ENCODE measurements at regions not wholly inside any gene's neighbourhood (a gene's known extent, or its start where the extent isn't known, plus 50 kb on each side); places are given as distances from the start of the nearest gene placed in this dataset.
A peak's percentile ranks its signal among the peaks of the same experiment; 100 is the strongest.
"Not testable (repeated sequence)": the region's sequence is repeated elsewhere in the genome, so short reads cannot be mapped to it uniquely, and the experiment has no call there.

- DNase-seq (ENCODE audit: low read depth) = no peak
Observed at GRCh38 chr7:68088879-68089278, 1092.2 kb downstream of the TYW1 start.

DNA sequence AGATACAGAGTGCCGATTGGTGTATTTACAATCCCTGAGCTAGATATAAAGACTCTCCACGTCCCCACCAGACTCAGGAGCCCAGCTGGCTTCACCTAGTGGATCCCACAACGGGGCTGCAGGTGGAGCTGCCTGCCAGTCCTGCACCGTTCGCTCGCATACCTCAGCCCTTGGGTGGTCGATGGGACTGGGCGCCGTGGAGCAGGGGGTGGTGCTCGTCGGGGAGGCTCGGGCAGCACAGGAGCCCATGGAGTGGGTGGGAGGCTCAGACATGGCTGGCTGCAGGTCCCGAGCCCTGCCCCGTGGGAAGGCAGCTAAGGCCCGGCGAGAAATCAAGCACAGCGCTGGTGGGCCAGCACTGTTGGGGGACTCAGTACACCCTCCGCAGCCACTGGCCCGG, 1093.6 kb downstream of the TYW1 start:
- not testable (repeated sequence) for DNase-seq (ENCODE audit: low read depth)

DNA sequence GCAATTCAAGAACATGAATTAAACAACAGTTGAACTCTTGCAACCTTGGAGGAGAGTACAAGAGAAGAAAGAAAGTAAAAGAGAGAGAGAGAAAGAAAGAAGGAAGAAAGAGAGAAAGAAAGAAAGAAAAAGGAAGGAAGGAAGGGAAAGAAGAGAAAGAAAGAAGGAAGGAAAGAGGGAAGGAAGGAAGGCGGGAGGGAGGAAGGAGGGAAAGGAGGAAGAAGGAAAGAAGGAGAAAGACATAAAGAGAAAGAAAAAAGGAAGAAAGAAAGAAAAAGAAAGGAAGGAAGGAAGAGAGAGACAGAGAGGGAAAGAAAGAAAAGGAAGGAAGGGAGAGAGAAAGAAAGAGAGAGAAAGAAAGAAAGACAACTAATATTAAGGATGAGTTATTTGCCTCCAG, 1106.7 kb downstream of the TYW1 start:
- DNase-seq (ENCODE audit: low read depth) = no peak

DNA sequence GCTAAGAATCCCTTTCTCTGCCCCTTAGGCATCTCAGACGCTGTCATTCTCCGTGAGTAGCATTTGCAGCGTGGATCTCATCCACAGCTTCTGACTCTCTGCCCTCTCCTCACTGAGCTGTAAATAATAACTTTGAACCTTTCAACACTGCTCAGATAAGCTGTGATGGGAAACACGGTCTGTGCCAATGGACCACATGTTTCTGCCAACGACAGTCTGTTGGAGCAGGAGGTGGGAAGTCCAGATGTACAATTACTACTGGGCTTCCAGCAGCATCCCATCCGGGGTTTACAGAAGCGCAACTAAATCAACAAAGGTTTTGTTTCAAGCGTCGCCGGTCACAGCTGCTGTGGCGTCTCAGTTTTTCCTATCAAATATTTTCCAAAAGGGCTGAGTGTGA, 1110.6 kb downstream of the TYW1 start:
- no peak for DNase-seq (ENCODE audit: low read depth)

GRCh38 chr7:68107968-68108367, 1111.3 kb downstream of the TYW1 start:
- no peak for DNase-seq (ENCODE audit: low read depth)

DNA sequence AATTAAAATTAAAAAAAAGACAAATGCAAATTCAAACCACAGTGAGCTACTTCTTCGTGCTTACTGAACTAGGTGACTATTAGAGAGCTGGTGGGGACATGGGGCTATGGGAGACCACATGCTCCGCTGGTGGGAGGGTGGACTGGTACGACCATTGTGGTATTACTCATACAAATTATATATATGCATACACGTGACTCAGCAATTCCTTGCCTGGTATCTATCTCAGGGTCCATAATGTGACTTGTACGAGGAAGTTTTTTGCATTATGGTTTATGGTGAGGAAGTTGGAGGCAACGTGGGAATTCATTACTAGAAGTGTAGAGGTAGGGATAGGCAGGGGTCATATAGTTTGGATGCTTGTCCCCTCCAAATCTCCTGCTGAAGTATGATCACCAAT, 1112.7 kb downstream of the TYW1 start:
- DNase-seq (ENCODE audit: low read depth) = no peak

DNA sequence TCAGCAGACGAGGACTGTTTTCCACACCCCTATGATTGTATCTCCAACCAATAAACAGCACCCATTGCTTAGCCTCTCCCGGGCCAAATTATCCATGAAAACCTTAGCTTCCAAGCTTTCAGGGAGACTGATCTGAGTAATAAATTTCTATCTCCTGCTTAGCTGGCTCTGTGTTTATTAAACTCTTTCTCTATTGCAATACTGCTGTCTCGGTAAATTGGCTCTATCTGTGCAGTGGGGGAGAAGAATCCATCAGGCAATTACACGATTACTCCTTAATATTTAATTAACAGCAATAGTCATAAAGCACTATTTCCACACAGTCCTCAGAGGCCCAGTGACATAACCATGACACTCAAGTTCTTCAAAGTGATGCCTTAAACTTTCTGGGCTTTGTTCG, 1122.8 kb downstream of the TYW1 start:
- no peak for DNase-seq (ENCODE audit: low read depth)

DNA sequence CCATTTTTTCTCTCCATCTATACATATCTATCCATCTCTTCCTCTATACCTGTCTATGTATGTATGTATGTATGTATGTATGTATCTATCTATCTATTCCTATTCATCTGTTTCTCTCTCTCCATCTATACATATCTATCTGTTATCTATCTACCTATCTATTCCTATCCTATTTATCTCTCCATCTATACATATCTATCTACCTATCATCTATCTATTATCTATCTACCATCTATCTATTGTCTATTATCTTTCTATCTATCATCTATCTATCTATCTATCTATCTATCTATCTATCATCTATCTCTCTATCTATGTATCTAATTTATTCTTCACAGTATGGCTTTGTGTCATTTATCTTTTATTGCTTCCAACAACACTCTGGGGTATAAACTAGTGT, 1124.4 kb downstream of the TYW1 start:
- no peak for DNase-seq (ENCODE audit: low read depth)

DNA sequence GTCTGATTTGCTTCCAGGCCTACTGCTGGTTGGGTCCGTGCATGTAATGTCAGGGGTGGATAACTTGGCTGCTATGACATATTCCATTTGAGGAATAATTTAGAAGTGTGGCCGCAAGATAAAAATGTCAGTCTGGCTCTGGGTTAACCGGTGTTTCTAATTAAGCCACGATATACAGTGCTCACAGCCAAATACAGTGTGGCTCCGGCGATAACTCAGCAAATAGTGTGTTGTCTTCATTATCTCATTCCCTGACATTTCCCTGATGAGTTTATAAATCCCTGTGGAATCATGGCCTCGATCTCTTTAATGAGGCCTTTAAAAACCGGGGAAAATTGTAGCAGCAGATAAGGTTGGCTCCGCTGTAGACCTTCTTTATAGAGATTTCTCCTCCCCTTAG, 1125.0 kb downstream of the TYW1 start:
- no peak for DNase-seq (ENCODE audit: low read depth)

GRCh38 chr7:68122801-68123200, 1126.2 kb downstream of the TYW1 start:
- no peak for DNase-seq (ENCODE audit: low read depth)

DNA sequence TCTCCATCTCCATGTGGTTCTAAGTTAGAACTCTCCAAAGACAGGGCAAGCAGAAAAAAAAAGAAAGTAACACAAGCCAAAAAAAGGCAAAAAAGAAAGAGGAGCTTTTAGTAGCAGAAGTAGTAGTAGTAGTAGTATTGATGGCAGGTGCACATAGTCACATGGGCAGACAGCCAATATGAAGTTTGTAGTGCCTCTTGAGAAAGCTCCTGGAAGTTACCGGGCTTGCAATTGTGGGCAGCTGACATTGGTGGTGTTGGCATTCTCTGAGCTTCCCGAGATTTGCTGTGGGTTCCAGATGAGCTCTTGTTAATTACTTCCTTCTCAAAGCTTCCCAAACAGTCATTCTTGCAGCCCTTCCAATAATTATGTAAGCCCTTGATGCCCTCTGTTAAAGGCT, 1128.5 kb downstream of the TYW1 start:
- no peak for DNase-seq (ENCODE audit: low read depth)

GRCh38 chr7:68133045-68133444, 1136.4 kb downstream of the TYW1 start:
- no peak for DNase-seq (ENCODE audit: low read depth)

GRCh38 chr7:68143345-68143744, 1146.7 kb downstream of the TYW1 start:
- no peak for DNase-seq (ENCODE audit: low read depth)

DNA sequence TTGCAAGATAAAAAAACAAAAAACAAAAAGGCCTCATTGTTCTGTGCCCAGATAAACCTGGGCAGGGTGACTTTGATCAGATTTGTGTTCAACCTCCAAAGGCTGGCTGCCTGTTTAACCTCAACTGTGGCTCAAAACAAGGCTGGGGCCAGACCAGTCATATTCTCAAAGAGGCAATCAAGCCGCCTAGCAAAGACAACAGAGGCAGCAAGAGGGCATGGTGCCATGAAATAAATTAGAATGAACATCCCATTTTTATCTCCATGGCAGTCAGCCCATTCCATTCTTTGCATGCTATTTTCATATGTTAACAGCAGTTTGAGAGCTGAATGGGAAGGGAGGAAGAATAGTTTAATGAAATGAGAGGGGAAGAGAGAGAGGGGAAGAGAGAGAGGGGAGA, 1150.3 kb downstream of the TYW1 start:
- no peak for DNase-seq (ENCODE audit: low read depth)

- DNase-seq (ENCODE audit: low read depth) = no peak
Observed at GRCh38 chr7:68147614-68148238, 1151.1 kb downstream of the TYW1 start.

DNA sequence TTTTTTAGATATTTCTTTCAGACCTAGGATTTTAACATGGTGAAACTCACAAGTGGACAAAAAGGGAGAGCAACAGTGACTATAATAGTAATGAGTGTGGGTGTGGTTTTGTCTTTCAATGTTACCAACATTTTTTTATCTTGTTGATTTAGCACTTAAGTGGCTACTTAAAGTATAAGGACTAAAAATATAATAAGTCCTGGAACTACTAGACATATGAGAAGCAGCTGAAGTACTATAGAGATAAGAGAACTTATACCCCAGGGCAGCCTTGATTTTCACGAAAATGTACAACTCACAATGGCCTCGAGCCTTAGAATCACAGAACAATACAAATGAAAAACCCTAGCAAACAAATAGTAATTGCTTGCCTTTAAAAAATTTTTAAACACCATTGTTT, 1151.8 kb downstream of the TYW1 start:
- DNase-seq (ENCODE audit: low read depth) = no peak

GRCh38 chr7:68152205-68152604, 1155.6 kb downstream of the TYW1 start:
- DNase-seq (ENCODE audit: low read depth) = no peak

DNA sequence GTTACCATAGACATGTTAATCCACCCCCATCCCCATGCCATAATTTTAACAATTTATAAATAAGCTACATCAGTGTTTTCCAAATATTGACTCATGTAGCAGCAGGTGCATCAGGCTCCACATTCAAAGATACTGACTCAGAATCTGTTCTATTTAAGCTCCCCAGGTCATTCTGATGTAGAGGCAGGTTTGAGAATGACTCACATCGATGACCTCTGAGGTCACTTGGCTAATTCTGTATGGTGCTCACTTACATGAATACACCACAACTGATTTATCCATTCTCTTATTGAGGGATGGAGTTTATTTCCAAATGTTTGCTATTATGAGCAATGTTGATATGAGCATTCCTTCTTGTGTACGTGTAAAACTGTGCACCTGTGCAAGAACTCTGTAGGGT, 1159.0 kb downstream of the TYW1 start:
- no peak for DNase-seq (ENCODE audit: low read depth)

DNA sequence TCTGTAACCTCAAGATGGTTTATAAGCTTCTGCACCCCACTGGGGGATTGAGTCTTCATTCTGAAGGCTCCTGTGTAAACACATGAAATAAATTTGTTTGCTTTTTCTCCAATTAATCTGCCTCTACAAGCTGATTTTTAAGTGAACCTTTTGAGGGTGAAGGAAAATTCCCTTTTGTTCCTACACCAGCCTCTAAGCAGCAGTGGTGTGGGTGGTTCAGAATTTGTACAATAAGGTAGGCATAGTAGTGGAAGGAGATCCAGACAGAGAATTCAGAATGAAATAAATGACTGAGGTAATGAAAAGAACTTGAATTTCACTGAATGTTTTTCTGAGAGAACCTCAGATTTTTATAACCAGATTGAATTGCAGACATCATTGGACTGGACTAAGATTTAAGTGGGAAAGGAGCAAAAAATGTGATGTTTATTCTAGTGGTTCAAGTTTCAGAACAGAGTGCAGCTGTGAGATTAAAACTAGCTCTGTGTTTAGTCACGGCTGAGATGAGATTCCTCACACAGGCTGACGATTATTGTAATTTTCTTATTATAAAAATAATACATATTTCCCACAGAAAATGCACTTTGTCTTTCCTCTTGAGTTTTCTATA, 1162.2 kb downstream of the TYW1 start:
- no peak for DNase-seq (ENCODE audit: low read depth)

DNA sequence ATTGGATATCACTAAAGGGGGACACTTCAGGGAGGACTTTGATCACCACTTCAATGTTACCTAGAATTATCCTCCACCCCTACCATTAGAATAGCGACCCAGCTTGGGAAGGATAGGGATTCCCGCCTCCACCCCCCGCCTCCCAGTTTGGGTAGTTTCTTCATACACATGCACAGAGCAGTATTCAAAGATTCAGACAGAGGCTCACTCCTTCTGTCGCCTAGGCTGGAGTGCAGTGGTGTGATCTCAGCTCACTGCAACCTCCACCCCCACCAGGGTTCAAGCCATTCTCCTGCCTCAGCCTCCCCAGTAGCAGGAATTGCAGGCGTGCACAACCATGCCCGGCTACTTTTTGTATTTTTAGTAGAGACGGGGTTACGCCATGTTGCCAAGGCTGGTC, 1166.1 kb downstream of the TYW1 start:
- DNase-seq (ENCODE audit: low read depth) = no peak

GRCh38 chr7:68166525-68166924, 1169.9 kb downstream of the TYW1 start:
- DNase-seq (ENCODE audit: low read depth) = no peak

DNA sequence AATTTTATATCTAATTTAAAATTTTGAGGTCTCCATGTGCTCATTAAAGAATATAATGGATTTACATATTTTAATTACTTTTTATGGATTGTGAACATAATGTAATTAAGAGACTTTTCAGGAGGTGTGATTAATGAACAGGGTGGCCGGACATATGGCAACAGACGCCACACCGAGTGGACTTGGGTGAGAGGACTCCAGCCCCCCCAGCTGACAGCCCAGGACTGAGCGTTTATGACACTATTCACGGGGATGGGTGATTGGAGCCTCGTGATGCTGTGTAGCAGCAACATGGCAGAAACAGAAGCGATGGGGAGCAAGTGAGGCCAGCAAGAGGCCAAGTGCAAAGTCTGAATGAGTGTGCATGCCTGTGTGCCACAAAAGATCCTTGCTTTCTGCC, 1176.9 kb downstream of the TYW1 start:
- no peak for DNase-seq (ENCODE audit: low read depth)

GRCh38 chr7:68176974-68177373, 1180.3 kb downstream of the TYW1 start:
- DNase-seq (ENCODE audit: low read depth) = peak; percentile 31

- no peak for DNase-seq (ENCODE audit: low read depth)
Observed at GRCh38 chr7:68180761-68181160, 1184.1 kb downstream of the TYW1 start.

Measured in ELR (cell line).